Lower leg skin (tissue), 4 donors: ENCODE measurements at regions not wholly inside any gene's neighbourhood (a gene's known extent, or its start where the extent isn't known, plus 50 kb on each side); places are given as distances from the start of the nearest gene placed in this dataset.

ENCODE experiments used
- DNase-seq, 2 donors: peaks; one replicate each; pipeline ENCODE4 v3.0.0-alpha.2; 2019; ENCODE audit warnings: low spot score in 2 of 2
- H3K4me3 ChIP-seq: fragments of 200-600 bp; sonication (generic); 2 replicates; pipeline ENCODE4 v1.5.1; 2017; ENCODE audit warnings: mild to moderate bottlenecking, low read depth; ENCODE audit not compliant: poor library complexity, severe bottlenecking
- POLR2A ChIP-seq, 2 donors: fragments of 450-650 bp; IDR thresholded peaks; one replicate each; pipeline ENCODE4 v1.6.1; 2016 to 2017; ENCODE audit warnings: antibody characterized with exemption in 2 of 2, mild to moderate bottlenecking in 1 of 2, moderate library complexity in 1 of 2
- WGBS, 2 donors: methylation state at CpG; one replicate each; pipeline ENCODE4 v1.1.5; 2018; 5-methylcytosine and 5-hydroxymethylcytosine counted together
- intact Hi-C: fragments of 100-400 bp; cut with DNase I; formaldehyde crosslinking; loops from one replicate; pipeline ENCODE4 v1.15.0; 2023; ENCODE audit warnings: low total_unique reads
- TF ChIP-seq, protein P1 (sequence below), 3 donors: fragments of 450-650 bp; IDR thresholded peaks; one replicate each; pipeline ENCODE4 v1.5.1; 2016; ENCODE audit warnings: antibody characterized with exemption in 3 of 3, mild to moderate bottlenecking in 3 of 3, moderate library complexity in 2 of 3

DNA sequence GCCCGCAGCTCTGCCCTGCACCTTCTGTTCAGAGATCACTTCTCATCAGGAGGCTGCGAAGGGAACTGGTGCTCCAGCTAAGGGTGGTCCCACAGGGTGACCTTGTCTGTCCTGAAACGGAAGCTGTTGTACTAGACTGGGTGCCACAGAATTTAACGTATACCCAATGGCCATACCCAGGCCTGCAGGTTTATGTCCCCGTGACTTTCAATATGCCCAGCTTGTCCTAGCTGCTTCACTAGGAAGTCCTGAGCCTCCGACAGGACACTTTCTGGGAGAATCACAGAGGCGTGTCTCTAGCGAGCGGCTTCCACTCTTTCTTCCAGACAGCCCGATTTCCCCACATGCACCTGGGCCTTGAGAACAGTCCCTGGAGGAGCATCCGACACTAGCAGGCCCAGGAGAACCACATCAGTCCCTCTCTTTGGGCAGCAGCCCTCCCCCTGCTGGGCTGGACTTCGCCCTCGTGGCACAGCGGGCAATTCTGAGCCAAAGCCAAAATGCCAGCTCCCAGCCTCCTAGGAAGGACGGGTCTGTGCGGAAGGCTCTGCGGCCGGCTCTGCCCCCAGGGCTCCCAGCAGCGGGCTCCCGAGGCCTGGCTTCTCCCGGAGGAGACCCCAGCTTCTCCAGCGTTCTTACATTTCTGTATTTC is 91.9 kb upstream of the OTOS start:
- intact Hi-C loops = loop anchor here (5.0 kb wide), 1 partner anchor 205 kb away; the partner anchor contains the start of gene GPC1
- DNase-seq = no peak
- no peak for TF ChIP-seq POLR2A (IDR thresholded peaks at IDR 0.05)
- TF ChIP-seq, protein P1, sequence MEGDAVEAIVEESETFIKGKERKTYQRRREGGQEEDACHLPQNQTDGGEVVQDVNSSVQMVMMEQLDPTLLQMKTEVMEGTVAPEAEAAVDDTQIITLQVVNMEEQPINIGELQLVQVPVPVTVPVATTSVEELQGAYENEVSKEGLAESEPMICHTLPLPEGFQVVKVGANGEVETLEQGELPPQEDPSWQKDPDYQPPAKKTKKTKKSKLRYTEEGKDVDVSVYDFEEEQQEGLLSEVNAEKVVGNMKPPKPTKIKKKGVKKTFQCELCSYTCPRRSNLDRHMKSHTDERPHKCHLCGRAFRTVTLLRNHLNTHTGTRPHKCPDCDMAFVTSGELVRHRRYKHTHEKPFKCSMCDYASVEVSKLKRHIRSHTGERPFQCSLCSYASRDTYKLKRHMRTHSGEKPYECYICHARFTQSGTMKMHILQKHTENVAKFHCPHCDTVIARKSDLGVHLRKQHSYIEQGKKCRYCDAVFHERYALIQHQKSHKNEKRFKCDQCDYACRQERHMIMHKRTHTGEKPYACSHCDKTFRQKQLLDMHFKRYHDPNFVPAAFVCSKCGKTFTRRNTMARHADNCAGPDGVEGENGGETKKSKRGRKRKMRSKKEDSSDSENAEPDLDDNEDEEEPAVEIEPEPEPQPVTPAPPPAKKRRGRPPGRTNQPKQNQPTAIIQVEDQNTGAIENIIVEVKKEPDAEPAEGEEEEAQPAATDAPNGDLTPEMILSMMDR (IDR thresholded peaks at IDR 0.05) = no peak
- no peak overlapping the region for H3K4me3 ChIP-seq
- WGBS, 2 donors = 72 to 78% methylated on average over 20 to 22 of the region's 22 CpGs

- peak; percentile 72 to 95 for DNase-seq
- no peak overlapping the region for H3K4me3 ChIP-seq
- no peak for TF ChIP-seq POLR2A (IDR thresholded peaks at IDR 0.05)
- TF ChIP-seq, protein P1 (IDR thresholded peaks at IDR 0.05) = peak in 1 of 3 donors; percentile 81
- intact Hi-C loops = loop anchor here (5.0 kb wide), 1 partner anchor 204 kb away; the partner anchor contains the start of gene GPC1
- WGBS, 2 donors = 0 to 6% methylated on average over 12 to 30 of the region's 39 CpGs
Observed at GRCh38 chr2:240232961-240233884, 92.8 kb upstream of the OTOS start.

DNA sequence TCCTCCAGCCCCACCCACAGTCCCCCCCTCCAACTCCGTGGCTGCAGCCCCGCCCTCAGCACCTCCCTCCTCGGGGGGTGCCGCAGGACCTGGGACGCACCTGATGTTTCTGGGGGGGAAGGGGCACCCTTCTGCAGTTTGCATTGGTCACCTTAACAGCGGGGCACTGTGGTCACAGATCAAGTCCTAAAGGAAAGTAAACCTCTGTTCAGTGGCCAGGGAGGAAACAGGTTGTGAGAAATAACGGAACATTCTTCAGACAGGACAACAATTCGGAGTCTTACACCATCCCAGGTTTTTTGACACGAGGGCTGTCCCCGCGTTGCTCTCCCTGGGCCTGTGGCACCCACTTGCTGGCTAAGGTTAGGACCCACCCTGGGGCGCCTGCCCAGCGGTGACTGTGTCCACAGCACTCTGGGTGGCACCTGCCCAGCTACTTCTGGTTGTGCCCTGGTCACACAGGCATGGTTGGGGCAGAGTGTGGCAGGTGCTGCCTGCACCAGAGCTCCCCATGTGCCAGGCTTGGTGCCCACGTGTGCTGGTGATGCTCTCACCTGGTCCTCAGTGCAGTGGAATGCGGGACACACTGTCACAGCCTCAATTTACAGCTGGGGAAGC is 93.5 kb upstream of the OTOS start:
- TF ChIP-seq POLR2A (IDR thresholded peaks at IDR 0.05) = no peak
- TF ChIP-seq, protein P1 (IDR thresholded peaks at IDR 0.05) = no peak
- no peak overlapping the region for H3K4me3 ChIP-seq
- 28 to 34% methylated on average over 13 to 14 of the region's 15 CpGs for WGBS, 2 donors
- intact Hi-C loops = loop anchor here (5.0 kb wide), 1 partner anchor 203 kb away; the partner anchor contains the start of gene GPC1
- DNase-seq = peak in 1 of 2 donors; percentile 85

- intact Hi-C loops = loop anchor here (5.0 kb wide), 1 partner anchor 203 kb away; the partner anchor contains the start of gene GPC1
- DNase-seq = peak in 1 of 2 donors; percentile 75
- no peak overlapping the region for H3K4me3 ChIP-seq
- TF ChIP-seq POLR2A (IDR thresholded peaks at IDR 0.05) = no peak
- TF ChIP-seq, protein P1 (IDR thresholded peaks at IDR 0.05) = no peak
- 58 to 61% methylated on average over 8 of the region's 8 CpGs for WGBS, 2 donors
Observed at GRCh38 chr2:240234503-240234951, 94.1 kb upstream of the OTOS start.

- TF ChIP-seq POLR2A (IDR thresholded peaks at IDR 0.05) = no peak
- TF ChIP-seq, protein P1 (IDR thresholded peaks at IDR 0.05) = no peak
- intact Hi-C loops = loop anchor here (5.0 kb wide), 1 partner anchor 668 kb away; no protein-coding TSS in a partner anchor
- peak in 1 of 2 donors; percentile 86 for DNase-seq
- H3K4me3 ChIP-seq = no peak overlapping the region
- 54 to 57% methylated on average over 12 to 17 of the region's 17 CpGs for WGBS, 2 donors
Observed at GRCh38 chr2:240235149-240235803, 94.8 kb upstream of the OTOS start.
